Kidney epithelial cell (primary cell): ENCODE measurements at regions not wholly inside any gene's neighbourhood (a gene's known extent, or its start where the extent isn't known, plus 50 kb on each side); places are given as distances from the start of the nearest gene placed in this dataset.

Source experiments
- DNase-seq: peaks from one replicate; pipeline ENCODE4 v3.0.0-alpha.2; 2010; ENCODE audit warnings: low read depth
- H3K27me3 ChIP-seq: 2 replicates; pipeline ENCODE4 v1.6.0; 2011; ENCODE audit warnings: low read length; ENCODE audit not compliant: control insufficient read depth, insufficient read depth
- H3K36me3 ChIP-seq: 2 replicates; pipeline ENCODE4 v1.5.1; 2011; ENCODE audit warnings: low read length; ENCODE audit not compliant: control insufficient read depth, insufficient read depth
- H3K4me3 ChIP-seq: 2 replicates; pipeline ENCODE4 v1.5.1; 2011; ENCODE audit warnings: low read depth, mild to moderate bottlenecking, control low read depth, low read length
- CTCF ChIP-seq: IDR thresholded peaks from 2 replicates; pipeline ENCODE4 v1.5.1; 2011; ENCODE audit warnings: mild to moderate bottlenecking, moderate library complexity, low read length, control low read depth, inconsistent platforms; ENCODE audit not compliant: insufficient read depth, poor library complexity, severe bottlenecking

GRCh38 chr15:81865850-81866537 lies 179.8 kb downstream of the MEX3B start:
- no peak for TF ChIP-seq CTCF
- Histone ChIP-seq H3K27me3 (no peaks in the 10 kb centered on the region), H3K4me3 (no peak overlapping the region), H3K36me3 (no peaks in the 10 kb centered on the region)
- no peak for DNase-seq

GRCh38 chr15:81863162-81863561 lies 182.7 kb downstream of the MEX3B start:
- H3K4me3 ChIP-seq = no peak overlapping the region
- TF ChIP-seq CTCF = no peak
- no peaks in the 10 kb centered on the region for H3K36me3 ChIP-seq
- no peak for DNase-seq
- no peaks in the 10 kb centered on the region for H3K27me3 ChIP-seq

GRCh38 chr15:81859737-81860516 lies 185.9 kb downstream of the MEX3B start:
- Histone ChIP-seq H3K36me3 (no peaks in the 10 kb centered on the region), H3K27me3 (no peaks in the 10 kb centered on the region), H3K4me3 (no peak overlapping the region)
- no peak for TF ChIP-seq CTCF
- DNase-seq = no peak

GRCh38 chr15:81858586-81858985 lies 187.2 kb downstream of the MEX3B start:
- Histone ChIP-seq H3K27me3 (no peaks in the 10 kb centered on the region), H3K36me3 (no peaks in the 10 kb centered on the region), H3K4me3 (no peak overlapping the region)
- no peak for TF ChIP-seq CTCF
- no peak for DNase-seq

GRCh38 chr15:81858136-81858535 lies 187.7 kb downstream of the MEX3B start:
- no peak for DNase-seq
- Histone ChIP-seq H3K27me3 (no peaks in the 10 kb centered on the region), H3K4me3 (no peak overlapping the region), H3K36me3 (no peaks in the 10 kb centered on the region)
- no peak for TF ChIP-seq CTCF
